ENCODE measurements at regions not wholly inside any gene's neighbourhood (a gene's known extent, or its start where the extent isn't known, plus 50 kb on each side); places are given as distances from the start of the nearest gene placed in this dataset.
A peak's percentile ranks its signal among the peaks of the same experiment; 100 is the strongest.

- H3K9me3 ChIP-seq (replicated peaks) = no peaks in the 10 kb centered on the region
- H3K4me1 ChIP-seq (replicated peaks) = peaks cover 5% of the 10 kb centered on the region
- H3K27ac ChIP-seq = no peak overlapping the region
- DNase-seq (ENCODE audit: low read depth in 1 of 2, low spot score in 2 of 2) = peak in 1 of 2 experiments; percentile 12
- H3K36me3 ChIP-seq = no peaks in the 10 kb centered on the region
- H3K4me3 ChIP-seq = no peak overlapping the region
- no peaks in the 10 kb centered on the region for H3K27me3 ChIP-seq (replicated peaks)
These were observed 130.8 kb downstream of the LYPLAL1 start for GRCh38 chr1:219304227-219305226.

GRCh38 chr1:219302697-219303096, 129.0 kb downstream of the LYPLAL1 start:
- no peak overlapping the region for H3K27ac ChIP-seq
- DNase-seq (ENCODE audit: low read depth in 1 of 2, low spot score in 2 of 2) = no peak
- H3K9me3 ChIP-seq (replicated peaks) = no peaks in the 10 kb centered on the region
- H3K4me3 ChIP-seq = no peak overlapping the region
- H3K4me1 ChIP-seq (replicated peaks) = peaks cover 5% of the 10 kb centered on the region
- no peaks in the 10 kb centered on the region for H3K36me3 ChIP-seq
- no peaks in the 10 kb centered on the region for H3K27me3 ChIP-seq (replicated peaks)

GRCh38 chr1:219299420-219299819, 125.7 kb downstream of the LYPLAL1 start:
- no peak overlapping the region for H3K4me3 ChIP-seq
- no peaks in the 10 kb centered on the region for H3K27me3 ChIP-seq (replicated peaks)
- no peaks in the 10 kb centered on the region for H3K36me3 ChIP-seq
- H3K4me1 ChIP-seq (replicated peaks) = peaks cover 2% of the 10 kb centered on the region
- H3K27ac ChIP-seq = no peak overlapping the region
- no peak for DNase-seq (ENCODE audit: low read depth in 1 of 2, low spot score in 2 of 2)
- H3K9me3 ChIP-seq (replicated peaks) = no peaks in the 10 kb centered on the region

GRCh38 chr1:219298571-219299148, 125.0 kb downstream of the LYPLAL1 start:
- Histone ChIP-seq H3K4me1 (replicated peaks) (no peaks in the 10 kb centered on the region), H3K36me3 (no peaks in the 10 kb centered on the region), H3K27me3 (replicated peaks) (no peaks in the 10 kb centered on the region), H3K9me3 (replicated peaks) (no peaks in the 10 kb centered on the region), H3K27ac (no peak overlapping the region), H3K4me3 (no peak overlapping the region)
- no peak for DNase-seq (ENCODE audit: low read depth in 1 of 2, low spot score in 2 of 2)

- Histone ChIP-seq H3K27me3 (replicated peaks) (no peaks in the 10 kb centered on the region), H3K4me3 (no peak overlapping the region), H3K27ac (no peak overlapping the region), H3K9me3 (replicated peaks) (no peaks in the 10 kb centered on the region), H3K36me3 (no peaks in the 10 kb centered on the region), H3K4me1 (replicated peaks) (no peaks in the 10 kb centered on the region)
- DNase-seq (ENCODE audit: low read depth in 1 of 2, low spot score in 2 of 2) = no peak
These were observed 123.0 kb downstream of the LYPLAL1 start for GRCh38 chr1:219296430-219297355.

- Histone ChIP-seq H3K27me3 (replicated peaks) (no peaks in the 10 kb centered on the region), H3K9me3 (replicated peaks) (no peaks in the 10 kb centered on the region), H3K4me1 (replicated peaks) (no peaks in the 10 kb centered on the region), H3K4me3 (no peak overlapping the region), H3K27ac (no peak overlapping the region), H3K36me3 (no peaks in the 10 kb centered on the region)
- DNase-seq (ENCODE audit: low read depth in 1 of 2, low spot score in 2 of 2) = no peak
These were observed 120.6 kb downstream of the LYPLAL1 start for GRCh38 chr1:219294251-219294650.

- no peaks in the 10 kb centered on the region for H3K36me3 ChIP-seq
- no peaks in the 10 kb centered on the region for H3K9me3 ChIP-seq (replicated peaks)
- DNase-seq (ENCODE audit: low read depth in 1 of 2, low spot score in 2 of 2) = no peak
- H3K27me3 ChIP-seq (replicated peaks) = no peaks in the 10 kb centered on the region
- no peak overlapping the region for H3K4me3 ChIP-seq
- no peaks in the 10 kb centered on the region for H3K4me1 ChIP-seq (replicated peaks)
- no peak overlapping the region for H3K27ac ChIP-seq
These were observed 119.7 kb downstream of the LYPLAL1 start for GRCh38 chr1:219293410-219293809.

- Histone ChIP-seq H3K4me3 (no peak overlapping the region), H3K4me1 (replicated peaks) (no peaks in the 10 kb centered on the region), H3K27ac (no peak overlapping the region), H3K36me3 (no peaks in the 10 kb centered on the region), H3K27me3 (replicated peaks) (no peaks in the 10 kb centered on the region), H3K9me3 (replicated peaks) (no peaks in the 10 kb centered on the region)
- no peak for DNase-seq (ENCODE audit: low read depth in 1 of 2, low spot score in 2 of 2)
These were observed 119.3 kb downstream of the LYPLAL1 start for GRCh38 chr1:219292999-219293398.

GRCh38 chr1:219292341-219292740, 118.7 kb downstream of the LYPLAL1 start:
- no peak for DNase-seq (ENCODE audit: low read depth in 1 of 2, low spot score in 2 of 2)
- Histone ChIP-seq H3K4me3 (no peak overlapping the region), H3K27me3 (replicated peaks) (no peaks in the 10 kb centered on the region), H3K4me1 (replicated peaks) (no peaks in the 10 kb centered on the region), H3K27ac (no peak overlapping the region), H3K36me3 (no peaks in the 10 kb centered on the region), H3K9me3 (replicated peaks) (no peaks in the 10 kb centered on the region)

- no peaks in the 10 kb centered on the region for H3K4me1 ChIP-seq (replicated peaks)
- no peaks in the 10 kb centered on the region for H3K27me3 ChIP-seq (replicated peaks)
- H3K27ac ChIP-seq = no peak overlapping the region
- no peaks in the 10 kb centered on the region for H3K9me3 ChIP-seq (replicated peaks)
- no peak for DNase-seq (ENCODE audit: low read depth in 1 of 2, low spot score in 2 of 2)
- no peaks in the 10 kb centered on the region for H3K36me3 ChIP-seq
- H3K4me3 ChIP-seq = no peak overlapping the region
These were observed 115.5 kb downstream of the LYPLAL1 start for GRCh38 chr1:219289171-219289570.

- Histone ChIP-seq H3K27me3 (replicated peaks) (no peaks in the 10 kb centered on the region), H3K4me1 (replicated peaks) (no peaks in the 10 kb centered on the region), H3K4me3 (no peak overlapping the region), H3K9me3 (replicated peaks) (no peaks in the 10 kb centered on the region), H3K27ac (no peak overlapping the region), H3K36me3 (no peaks in the 10 kb centered on the region)
- DNase-seq (ENCODE audit: low read depth in 1 of 2, low spot score in 2 of 2) = no peak
These were observed 109.9 kb downstream of the LYPLAL1 start for GRCh38 chr1:219283541-219283940.

- Histone ChIP-seq H3K4me3 (no peak overlapping the region), H3K4me1 (replicated peaks) (no peaks in the 10 kb centered on the region), H3K9me3 (replicated peaks) (no peaks in the 10 kb centered on the region), H3K36me3 (no peaks in the 10 kb centered on the region), H3K27ac (no peak overlapping the region), H3K27me3 (replicated peaks) (no peaks in the 10 kb centered on the region)
- no peak for DNase-seq (ENCODE audit: low read depth in 1 of 2, low spot score in 2 of 2)
These were observed 108.2 kb downstream of the LYPLAL1 start for GRCh38 chr1:219281831-219282230.

- no peaks in the 10 kb centered on the region for H3K9me3 ChIP-seq (replicated peaks)
- no peaks in the 10 kb centered on the region for H3K27me3 ChIP-seq (replicated peaks)
- no peak overlapping the region for H3K4me3 ChIP-seq
- H3K36me3 ChIP-seq = no peaks in the 10 kb centered on the region
- no peaks in the 10 kb centered on the region for H3K4me1 ChIP-seq (replicated peaks)
- H3K27ac ChIP-seq = no peak overlapping the region
- no peak for DNase-seq (ENCODE audit: low read depth in 1 of 2, low spot score in 2 of 2)
These were observed 105.5 kb downstream of the LYPLAL1 start for GRCh38 chr1:219279017-219279770.
